NCI-H2196 (cell line): ENCODE measurements at regions not wholly inside any gene's neighbourhood (a gene's known extent, or its start where the extent isn't known, plus 50 kb on each side); places are given as distances from the start of the nearest gene placed in this dataset.

Experiments used
- DNase-seq: peaks from one replicate; lab custom pipeline; 2025; ENCODE audit not compliant: unreplicated experiment; lab: John Stamatoyannopoulos, UW

DNA sequence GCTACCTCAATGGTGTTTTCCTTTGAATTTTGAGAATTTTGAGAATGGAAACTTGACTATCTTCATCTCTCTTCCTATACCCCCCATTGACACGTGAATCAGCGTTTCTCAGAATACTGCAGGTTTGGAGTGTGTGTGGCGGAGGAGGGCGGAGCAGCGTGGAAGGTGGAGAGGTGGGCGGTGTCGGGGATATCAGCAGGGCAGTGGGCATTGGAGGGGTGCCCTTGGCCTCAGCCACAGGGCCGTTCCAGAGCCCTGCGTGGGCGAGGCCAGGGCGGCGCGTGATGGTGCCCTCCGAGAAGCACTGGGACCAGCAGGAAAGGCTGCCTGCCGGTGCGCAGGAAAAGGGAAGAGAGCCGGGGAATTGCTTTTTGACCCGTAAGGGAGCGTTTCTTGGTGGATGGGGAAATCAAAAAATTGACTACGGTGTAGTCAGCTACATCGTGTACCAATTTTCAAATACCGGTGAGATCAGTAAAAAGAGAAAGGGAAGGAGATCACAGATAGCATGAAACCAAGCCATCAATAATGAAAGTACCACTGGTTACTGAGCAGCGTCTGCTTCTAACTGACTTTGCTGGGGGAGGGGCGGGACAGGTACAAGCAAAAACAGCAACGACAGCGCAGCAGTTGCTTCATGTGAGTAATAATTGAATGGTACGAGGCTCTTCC, 82.7 kb upstream of the DUSP22 start:
- DNase-seq = no peak

DNA sequence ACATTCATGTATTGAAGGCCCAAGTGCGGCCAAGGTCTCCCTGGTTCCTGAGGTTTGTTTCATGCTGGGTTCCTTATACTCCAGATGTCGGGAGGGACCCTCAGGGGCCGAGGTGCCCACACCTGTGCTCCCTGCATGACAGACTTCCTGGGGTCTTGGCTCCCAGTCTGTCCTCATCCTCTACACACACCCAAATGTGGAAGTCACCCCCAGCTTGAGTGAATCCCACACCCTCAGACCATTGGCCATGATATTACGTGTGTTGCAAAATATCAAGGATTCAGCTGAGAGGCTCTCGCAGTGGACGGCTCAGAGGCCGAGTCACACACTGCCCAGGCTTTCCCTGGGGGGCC, 82.2 kb upstream of the DUSP22 start:
- no peak for DNase-seq

DNA sequence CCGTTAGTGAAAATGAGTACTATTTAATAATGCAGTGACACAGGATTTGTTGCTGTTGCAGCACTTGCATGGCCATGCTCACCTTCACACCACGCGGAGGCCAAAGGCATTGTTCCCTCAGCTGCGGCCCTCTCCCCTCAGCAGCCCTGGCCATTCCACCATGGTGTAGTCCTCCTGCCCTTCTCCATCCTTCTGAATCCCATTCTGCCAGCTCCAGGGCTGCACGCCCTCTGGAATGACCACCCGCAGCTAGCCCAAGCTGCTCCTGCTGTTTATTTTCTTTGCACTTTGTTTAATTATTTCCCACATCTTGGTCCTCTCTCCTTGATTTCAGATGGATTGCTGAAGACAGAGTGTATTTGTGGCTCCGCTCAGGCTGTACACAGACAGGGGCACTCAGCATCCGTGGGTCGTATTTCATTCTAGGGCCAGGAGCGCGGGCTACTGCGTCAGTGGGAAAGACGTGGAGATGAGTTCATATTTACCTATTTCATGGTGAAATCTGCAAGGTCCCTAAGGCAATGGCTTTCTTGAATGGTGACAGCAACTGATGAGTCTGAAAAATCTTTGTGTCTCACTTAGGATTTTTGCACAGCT, 81.4 kb upstream of the DUSP22 start:
- DNase-seq = no peak

DNA sequence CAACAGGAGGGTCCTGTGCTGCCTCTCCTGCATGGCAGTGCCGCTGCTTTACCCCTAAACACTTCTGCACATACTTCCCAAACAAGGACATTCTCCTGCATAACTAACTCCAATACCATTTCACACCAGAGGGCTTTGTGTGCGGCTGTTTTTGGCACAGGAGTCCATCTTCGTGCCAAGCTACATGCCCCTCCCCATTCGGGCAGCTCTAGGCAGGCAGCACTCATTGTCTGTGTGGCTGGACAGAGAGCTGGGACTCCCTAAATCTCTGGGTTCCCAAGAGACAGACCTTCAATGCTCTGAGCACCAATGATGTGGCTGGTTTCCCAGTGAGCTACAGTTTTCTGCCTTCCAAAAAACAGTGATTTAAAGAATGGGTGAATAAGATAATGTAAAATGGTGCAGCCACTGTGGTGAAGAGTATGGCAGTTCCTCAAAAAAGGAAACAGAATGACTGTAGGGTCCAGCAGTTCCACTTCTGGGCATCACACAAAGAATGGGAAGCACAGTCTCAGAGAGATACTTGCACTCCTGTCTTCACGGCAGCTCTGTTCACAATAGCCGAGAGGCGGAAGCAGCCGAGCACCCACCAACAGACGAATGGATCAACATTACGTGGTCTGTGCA, 80.3 kb upstream of the DUSP22 start:
- DNase-seq = no peak

DNA sequence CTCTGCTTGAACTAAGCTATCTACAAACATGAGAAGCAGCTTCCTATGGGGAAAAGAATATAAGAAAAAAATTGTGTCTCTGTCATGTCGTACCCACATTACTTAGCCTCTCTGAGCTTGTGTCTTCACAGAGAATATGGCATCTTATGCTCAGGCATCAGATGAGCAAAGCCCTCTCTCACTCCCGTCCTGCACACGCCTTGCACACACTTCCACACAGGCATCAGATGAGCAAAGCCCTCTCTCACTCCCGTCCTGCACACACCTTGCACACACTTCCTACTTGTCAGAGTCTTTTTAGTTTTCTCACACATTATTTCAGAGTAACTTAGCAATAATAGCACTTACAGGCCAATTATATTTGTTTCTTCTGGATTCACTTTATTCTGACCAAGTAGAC, 79.0 kb upstream of the DUSP22 start:
- DNase-seq = no peak

DNA sequence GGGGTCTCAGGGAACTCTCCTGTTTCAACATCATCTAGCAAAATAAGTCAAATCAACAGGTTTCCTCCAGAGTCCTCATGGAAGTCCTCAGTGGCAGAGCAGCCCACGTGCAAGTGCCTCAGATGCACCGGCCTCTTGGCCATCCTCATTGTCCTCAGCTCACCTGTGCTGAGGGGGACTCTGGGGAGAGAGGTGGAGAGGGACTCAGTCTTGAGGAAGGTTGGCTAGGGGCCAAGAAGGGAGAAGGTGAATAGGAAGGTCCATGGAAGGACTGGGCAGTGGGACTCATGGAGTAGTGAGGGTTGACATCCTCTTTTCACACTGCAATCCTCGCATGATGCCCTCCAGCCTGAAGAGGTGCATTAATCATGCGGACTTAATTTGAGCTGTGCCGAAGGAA, 77.9 kb upstream of the DUSP22 start:
- DNase-seq = no peak

DNA sequence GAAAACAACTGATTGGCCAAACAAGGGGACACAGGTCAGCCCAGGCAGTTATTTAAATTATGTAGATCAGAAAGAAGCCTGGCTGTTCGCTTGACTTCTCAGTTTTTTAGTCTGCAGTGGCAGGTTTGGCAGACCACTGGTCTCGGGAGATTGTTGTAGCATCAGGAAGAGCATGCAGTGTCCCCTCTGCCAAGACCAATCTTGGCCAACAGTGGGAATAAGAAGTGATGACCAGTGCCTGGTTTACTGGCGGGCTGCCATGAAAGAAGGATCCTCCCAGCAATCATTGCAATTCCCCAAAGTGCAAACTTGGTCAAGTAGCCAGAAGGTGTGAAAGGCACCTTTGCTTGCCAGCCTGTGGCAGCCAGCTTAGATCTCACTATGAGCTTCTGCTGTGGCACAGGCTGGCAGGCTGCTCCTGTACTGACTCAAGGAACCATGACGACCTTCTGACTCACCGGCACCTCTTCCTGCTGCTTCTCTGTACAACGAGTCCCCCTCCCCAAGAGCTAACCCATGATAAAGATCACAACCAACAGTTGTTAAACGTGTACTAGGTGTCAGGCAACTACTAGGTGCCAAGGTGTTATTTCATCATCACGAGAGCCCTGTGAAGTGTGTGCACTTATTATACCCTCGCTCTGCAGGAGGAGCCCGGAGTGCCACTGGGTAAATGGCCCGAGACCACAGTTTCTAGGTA, 76.8 kb upstream of the DUSP22 start:
- DNase-seq = peak; percentile 44

DNA sequence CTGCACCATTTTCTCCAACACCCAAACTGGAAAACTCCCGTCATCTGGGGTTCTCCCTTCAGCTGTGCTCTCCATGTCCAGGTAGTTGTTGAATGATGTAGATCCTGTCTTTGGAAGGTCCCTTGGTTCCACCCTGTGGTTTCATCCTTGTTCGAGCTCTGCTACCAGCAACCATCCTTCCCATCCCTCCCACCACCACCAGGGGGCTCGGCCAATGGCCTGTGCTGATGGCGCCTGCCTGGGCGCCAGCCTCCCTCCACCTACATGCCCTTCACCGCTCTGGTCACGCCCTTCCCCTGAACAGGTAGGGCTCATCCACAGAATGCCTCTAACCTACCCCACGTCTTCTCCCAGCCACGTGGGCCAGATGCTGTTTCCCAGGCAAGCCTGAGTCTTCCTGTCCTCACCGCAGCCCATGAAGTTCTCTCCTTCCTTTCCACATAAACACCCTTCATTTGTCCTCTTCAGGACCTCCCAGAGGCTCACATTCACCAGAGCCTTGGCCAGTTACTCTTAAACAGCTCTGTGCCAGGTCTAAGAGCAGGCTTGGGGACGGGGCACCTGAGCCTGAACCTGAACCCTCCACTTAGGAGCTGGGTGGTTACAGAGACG, 75.1 kb upstream of the DUSP22 start:
- DNase-seq = no peak

DNA sequence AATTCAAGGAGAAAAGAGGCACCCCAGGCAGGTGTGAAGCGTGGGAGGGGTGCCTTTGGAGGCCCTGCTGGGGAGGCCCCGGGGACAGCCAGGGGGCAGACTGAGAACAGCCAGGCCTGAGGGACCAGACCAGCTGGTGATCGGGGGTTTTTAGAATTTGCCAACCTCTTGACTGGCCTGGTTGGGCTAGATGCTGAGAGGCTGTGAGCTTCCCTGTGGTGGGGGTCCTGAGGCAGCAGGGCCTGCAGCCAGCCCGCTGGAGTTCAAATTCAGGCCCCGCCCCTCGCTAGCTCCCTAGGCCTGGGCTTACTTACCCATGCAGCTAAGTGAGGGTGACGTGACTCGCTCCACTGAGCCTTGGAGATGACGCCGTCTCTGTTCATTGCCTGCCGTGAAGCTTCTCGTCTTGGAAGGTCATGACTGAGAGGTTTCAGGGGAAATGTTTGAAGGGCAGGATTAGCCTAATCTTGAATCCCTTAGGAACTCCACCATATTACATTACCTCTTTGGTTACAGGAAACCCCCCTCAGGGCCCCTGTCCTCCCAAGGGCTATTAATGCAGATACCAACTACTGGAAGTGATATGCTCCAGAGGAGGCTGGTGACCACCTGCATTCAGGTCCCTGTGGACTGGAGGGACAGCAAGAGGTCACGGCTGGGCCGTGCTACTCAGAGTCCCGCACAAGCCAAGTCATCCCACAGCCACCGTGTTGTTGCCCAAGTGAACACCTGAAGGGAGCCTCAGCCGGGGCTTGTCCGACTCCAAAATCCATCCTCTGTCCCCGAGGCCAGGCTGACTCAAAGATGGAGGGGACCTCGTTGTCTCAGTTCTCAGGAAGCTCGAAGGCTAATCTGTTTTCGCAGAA, 73.9 kb upstream of the DUSP22 start:
- no peak for DNase-seq

DNA sequence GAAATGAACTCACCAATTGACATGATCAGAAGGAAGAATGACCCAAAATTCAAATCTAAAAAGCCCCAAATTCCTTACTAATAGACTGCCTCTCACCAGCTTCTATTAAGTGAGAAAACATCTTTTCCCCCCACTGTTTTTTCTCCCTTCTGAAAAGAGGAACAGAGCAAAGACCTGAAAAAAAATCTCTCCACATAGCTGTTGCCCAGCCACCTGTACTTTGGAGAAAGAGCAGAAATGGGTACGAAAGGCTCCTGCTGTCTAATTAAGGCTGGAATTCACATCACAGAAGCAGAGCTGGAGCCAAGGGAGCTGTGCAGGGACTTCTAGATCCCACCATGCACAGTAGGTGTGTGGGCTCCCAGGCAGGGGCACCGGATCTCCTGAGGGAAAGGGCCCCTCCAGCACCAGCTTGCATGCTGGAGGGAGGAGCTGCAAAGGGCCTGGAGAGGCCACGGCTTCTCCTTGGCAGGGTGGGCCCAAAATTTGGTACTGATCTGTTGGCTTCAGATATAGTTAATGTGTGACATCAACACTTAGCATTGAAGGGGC, 73.2 kb upstream of the DUSP22 start:
- no peak for DNase-seq

DNA sequence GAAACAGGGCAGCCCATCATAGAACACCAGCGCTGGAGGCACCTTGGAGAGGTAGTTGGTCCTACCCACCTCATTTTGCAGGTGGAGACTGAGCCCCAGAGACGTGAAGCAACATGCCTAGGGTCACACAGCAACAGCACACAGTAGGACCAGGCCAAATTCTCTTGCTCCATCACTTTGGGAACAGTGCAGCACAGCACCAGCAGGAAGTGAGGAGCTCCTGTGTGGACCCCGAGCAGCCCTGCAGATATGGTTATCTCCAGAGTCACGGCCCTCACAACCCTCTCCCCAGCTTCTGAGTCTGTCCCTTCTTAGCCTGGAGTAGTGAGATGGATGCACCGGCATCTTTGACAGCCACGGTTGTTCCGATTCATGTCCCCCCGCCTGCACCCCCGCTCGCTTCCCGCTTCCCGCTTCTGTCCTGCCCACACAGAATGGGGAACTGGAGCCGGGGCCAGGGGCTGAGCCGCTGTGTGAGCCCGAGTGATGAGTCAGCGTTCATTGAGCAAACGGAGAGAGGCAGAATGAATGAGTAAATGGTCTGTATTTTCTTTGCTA, 72.6 kb upstream of the DUSP22 start:
- no peak for DNase-seq

DNA sequence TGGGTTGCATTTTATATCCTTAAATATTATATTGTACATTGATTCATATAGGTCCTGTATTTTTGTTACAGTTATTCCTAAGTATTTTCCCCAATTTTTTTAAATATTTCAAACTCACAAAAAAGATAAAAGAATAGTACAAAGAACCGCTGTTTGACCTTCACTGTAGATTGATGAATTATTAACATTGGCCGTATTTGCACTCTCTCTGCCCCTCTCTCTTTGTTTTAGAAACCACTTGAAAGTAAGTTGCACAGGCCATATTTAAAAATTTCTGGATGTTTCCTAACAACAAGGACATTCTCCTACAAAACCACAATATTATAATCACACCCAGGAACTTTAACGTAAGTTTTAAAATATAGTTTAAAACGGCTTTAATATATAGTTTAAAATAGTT, 72.0 kb upstream of the DUSP22 start:
- DNase-seq = no peak

DNA sequence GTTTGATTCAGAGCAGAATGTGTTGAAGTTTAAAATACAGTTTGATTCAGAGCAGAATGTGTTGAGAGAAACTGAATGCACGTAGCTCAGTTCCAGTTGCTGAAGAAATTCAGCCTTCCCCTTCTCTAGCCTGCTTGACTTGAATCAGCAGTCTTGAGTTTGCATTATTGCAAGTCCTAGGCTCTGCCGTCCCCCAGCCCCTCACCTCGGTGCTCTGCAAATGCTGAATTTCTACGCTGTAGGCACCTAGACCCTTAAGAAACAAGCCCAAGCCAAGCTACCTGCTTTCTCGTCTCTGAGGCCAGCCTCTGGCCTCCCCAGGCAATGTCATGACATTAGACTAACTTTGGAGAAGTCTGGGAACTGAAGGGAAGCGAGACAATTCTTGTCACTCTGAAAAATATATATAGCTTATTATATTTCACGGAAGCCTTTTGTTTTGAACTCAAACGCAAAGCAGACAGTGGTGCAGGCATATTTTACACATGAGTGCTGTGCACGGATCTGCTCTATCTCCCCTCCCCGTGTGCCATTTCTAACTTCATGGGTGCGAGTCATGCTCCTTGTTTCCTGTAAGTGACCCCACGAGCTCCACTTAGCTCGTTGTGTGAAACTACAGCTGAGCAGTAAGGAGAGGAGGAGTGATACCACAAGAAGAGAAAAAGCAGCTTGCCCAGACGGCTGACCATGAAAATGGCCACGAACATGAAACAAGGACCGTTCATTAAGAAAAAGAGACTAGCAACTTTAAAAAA, 71.4 kb upstream of the DUSP22 start:
- no peak for DNase-seq

DNA sequence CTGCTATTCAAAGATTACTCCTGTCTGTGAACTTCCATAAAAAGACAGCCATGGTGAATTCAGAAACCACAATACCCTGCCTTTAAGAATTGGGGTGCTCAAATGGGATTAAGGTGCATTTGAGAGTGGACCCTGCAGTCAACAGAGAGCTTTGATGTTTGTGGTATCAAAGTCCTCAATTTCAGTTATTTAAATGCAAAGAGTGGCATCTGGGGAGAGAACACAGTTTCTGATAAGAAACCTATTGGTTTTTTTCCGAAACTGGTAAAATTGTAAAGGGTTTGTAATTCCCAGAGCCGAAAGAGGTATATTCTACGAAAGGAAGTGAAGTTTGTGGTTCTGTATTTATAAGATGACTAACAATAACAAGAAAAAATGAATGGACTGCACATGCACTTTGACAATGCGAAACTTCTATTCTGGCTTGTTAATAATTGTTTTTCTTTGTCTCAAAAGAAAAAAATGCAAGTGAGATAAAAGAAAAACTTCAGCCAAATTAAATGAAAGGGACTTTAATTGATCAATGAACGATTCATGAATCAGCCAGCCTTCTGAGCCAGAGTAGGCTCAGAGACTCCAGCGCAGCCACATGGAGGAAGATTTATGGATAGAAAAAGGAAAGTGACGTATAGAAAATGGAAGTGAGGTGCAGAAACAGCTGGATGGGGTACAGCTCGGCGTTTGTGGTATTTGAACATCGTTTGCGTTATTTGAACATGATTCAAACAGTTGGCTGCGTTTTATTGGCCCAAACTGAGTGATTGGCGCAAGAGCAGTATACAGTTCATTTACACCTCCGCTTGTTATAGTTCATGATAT, 70.5 kb upstream of the DUSP22 start:
- no peak for DNase-seq

DNA sequence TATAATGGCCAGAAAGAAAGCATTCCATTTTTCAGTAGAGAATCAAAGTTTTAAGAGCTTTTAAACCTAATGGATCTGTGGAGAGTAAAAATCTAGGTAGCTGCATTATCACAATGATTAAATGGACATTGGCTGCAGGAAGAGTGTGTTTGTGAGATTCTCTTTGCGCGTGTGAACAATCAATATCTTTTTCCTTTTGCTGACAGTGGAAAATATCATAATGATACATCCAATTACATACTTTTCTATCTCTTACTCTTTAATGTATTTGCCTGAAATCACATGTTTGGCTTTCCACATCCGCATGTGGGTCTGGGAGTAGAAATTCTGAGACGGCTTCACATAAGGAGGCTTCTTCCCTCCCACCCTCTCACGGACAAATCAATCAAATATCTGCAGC, 69.8 kb upstream of the DUSP22 start:
- DNase-seq = no peak

DNA sequence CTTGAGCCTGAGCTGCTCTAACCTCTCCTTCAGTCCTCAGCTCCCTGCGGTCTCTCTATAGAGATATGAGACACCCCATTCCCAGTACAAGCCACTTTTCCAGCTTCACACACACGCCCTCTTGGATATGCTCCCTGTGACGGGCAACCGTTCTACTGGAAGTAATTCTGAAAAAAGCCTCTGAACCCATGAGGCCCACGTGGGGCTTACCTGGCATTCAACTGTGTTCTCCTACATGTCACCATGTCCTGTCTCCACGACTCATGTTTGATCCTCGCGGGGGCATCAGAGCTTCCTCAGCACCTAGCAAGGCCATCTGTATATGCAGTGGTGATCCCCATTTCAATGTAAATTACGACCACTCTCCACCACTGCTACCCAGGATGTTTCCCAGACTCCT, 69.2 kb upstream of the DUSP22 start:
- no peak for DNase-seq

DNA sequence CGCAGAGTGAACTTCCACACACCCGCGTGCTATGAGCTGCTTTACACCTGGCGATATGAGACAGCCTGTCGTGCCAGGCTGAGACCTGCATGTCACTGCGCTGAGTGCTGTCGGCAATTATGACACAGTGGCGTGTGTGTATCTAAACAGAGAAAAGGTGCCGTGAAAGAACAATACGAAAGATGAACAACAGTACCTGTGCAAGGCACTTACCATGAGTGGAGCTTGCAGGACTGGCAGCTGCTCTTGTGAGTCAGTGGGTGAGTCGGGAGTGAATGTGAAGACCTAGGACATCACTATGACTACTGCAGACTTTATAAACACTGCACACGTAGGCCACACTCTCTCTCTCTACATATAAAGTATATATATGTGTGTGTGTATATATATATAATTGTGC, 68.5 kb upstream of the DUSP22 start:
- DNase-seq = no peak

DNA sequence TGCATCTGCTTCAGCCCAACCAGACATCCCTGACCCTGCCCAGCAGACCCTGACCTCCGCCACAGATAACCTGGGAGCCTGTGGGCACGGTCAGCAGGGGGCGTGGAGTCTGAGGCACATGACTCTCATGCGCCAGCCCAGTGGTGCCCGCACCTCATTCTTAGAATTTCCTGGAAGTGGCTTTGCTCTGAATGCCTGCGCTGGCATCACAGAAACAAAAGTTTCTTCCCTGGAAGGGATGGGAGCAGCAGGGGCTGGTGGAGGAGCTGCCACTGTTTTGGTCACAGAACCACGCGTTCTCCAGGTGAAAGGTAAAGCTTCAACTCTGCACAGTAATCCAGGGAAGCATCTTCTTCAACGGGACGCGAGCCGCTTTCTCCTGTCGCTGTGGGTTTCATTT, 67.9 kb upstream of the DUSP22 start:
- no peak for DNase-seq
